HepG2 (cell line): ENCODE measurements at regions not wholly inside any gene's neighbourhood (a gene's known extent, or its start where the extent isn't known, plus 50 kb on each side); places are given as distances from the start of the nearest gene placed in this dataset.

Experiments used
- AKAP8 ChIP-seq: sonication (generic); formaldehyde crosslinking; IDR thresholded peaks from 2 replicates; pipeline ENCODE4 v1.5.1; 2020; ENCODE audit warnings: mild to moderate bottlenecking, missing genetic modification reagents
- CBX1 ChIP-seq: IDR thresholded peaks from one replicate; pipeline ENCODE4 v1.6.1; 2016; ENCODE audit warnings: antibody characterized with exemption, low read depth
- KDM6A ChIP-seq: IDR thresholded peaks from 2 replicates; pipeline ENCODE4 v1.6.1; 2016; ENCODE audit warnings: low read depth
- ZNF205 ChIP-seq: IDR thresholded peaks from 2 replicates; pipeline ENCODE4 v1.6.1; 2018; ENCODE audit warnings: missing biosample characterization, missing genetic modification reagents
- ZNF563 ChIP-seq: sonication (generic); formaldehyde crosslinking; IDR thresholded peaks from 2 replicates; pipeline ENCODE4 v1.8.0; 2022; ENCODE audit warnings: mild to moderate bottlenecking, moderate library complexity, missing genetic modification reagents
- TF ChIP-seq, protein P1 (sequence below), 2 experiments: sonication (generic) in 1 of 2; formaldehyde crosslinking in 1 of 2; IDR thresholded peaks; 2 replicates each; pipeline versions ENCODE4 v1.4.0 to v1.6.1; 2016 to 2020; ENCODE audit warnings: borderline replicate concordance in 1 of 2, low read depth in 1 of 2, mild to moderate bottlenecking in 1 of 2, missing genetic modification reagents in 1 of 2
- TF ChIP-seq, protein P2 (sequence below): sonication (generic); formaldehyde crosslinking; IDR thresholded peaks from 2 replicates; pipeline ENCODE4 v1.8.1; 2023; ENCODE audit warnings: mild to moderate bottlenecking, missing genetic modification reagents
- TF ChIP-seq, protein P3 (sequence below): sonication (generic); formaldehyde crosslinking; IDR thresholded peaks from 2 replicates; pipeline ENCODE4 v1.4.0; 2020; ENCODE audit warnings: missing genetic modification reagents

DNA sequence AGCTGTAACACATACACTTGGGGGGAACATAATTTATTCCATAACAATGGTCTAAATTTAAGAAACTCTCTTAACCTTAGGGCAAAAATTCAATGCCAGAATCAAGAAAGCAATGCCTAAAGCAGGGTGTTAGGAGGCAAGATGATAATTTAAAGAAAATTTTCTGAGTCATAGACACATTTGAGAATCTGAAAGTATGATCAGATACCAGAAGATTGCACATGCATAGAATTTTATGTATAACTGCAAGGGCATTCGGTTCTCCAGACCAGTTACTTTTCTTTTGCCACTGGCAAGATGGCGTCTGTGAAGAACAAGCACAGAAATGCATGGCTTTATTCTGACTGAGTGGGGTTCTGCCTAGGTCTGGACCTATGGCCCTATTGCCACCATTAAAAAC, 64.4 kb upstream of the IPO9 start (continued):
- TF ChIP-seq, protein P1, sequence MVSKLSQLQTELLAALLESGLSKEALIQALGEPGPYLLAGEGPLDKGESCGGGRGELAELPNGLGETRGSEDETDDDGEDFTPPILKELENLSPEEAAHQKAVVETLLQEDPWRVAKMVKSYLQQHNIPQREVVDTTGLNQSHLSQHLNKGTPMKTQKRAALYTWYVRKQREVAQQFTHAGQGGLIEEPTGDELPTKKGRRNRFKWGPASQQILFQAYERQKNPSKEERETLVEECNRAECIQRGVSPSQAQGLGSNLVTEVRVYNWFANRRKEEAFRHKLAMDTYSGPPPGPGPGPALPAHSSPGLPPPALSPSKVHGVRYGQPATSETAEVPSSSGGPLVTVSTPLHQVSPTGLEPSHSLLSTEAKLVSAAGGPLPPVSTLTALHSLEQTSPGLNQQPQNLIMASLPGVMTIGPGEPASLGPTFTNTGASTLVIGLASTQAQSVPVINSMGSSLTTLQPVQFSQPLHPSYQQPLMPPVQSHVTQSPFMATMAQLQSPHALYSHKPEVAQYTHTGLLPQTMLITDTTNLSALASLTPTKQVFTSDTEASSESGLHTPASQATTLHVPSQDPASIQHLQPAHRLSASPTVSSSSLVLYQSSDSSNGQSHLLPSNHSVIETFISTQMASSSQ (IDR thresholded peaks at IDR 0.05; ENCODE audit: low read depth) = no peak
- TF ChIP-seq, protein P1 (CRISPR knock-in tag; IDR thresholded peaks at IDR 0.05; ENCODE audit: borderline replicate concordance) = no peak
- TF ChIP-seq CBX1 (no peak), KDM6A (no peak), ZNF205 (no peak), AKAP8 (CRISPR knock-in tag) (no peak), ZNF563 (CRISPR knock-in tag) (no peak)
- TF ChIP-seq, protein P2, sequence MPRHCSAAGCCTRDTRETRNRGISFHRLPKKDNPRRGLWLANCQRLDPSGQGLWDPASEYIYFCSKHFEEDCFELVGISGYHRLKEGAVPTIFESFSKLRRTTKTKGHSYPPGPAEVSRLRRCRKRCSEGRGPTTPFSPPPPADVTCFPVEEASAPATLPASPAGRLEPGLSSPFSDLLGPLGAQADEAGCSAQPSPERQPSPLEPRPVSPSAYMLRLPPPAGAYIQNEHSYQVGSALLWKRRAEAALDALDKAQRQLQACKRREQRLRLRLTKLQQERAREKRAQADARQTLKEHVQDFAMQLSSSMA (CRISPR knock-in tag) = no peak
- TF ChIP-seq, protein P3, sequence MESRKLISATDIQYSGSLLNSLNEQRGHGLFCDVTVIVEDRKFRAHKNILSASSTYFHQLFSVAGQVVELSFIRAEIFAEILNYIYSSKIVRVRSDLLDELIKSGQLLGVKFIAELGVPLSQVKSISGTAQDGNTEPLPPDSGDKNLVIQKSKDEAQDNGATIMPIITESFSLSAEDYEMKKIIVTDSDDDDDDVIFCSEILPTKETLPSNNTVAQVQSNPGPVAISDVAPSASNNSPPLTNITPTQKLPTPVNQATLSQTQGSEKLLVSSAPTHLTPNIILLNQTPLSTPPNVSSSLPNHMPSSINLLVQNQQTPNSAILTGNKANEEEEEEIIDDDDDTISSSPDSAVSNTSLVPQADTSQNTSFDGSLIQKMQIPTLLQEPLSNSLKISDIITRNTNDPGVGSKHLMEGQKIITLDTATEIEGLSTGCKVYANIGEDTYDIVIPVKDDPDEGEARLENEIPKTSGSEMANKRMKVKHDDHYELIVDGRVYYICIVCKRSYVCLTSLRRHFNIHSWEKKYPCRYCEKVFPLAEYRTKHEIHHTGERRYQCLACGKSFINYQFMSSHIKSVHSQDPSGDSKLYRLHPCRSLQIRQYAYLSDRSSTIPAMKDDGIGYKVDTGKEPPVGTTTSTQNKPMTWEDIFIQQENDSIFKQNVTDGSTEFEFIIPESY (CRISPR knock-in tag) = no peak
